ENCODE measurements at regions not wholly inside any gene's neighbourhood (a gene's known extent, or its start where the extent isn't known, plus 50 kb on each side); places are given as distances from the start of the nearest gene placed in this dataset.

DNA sequence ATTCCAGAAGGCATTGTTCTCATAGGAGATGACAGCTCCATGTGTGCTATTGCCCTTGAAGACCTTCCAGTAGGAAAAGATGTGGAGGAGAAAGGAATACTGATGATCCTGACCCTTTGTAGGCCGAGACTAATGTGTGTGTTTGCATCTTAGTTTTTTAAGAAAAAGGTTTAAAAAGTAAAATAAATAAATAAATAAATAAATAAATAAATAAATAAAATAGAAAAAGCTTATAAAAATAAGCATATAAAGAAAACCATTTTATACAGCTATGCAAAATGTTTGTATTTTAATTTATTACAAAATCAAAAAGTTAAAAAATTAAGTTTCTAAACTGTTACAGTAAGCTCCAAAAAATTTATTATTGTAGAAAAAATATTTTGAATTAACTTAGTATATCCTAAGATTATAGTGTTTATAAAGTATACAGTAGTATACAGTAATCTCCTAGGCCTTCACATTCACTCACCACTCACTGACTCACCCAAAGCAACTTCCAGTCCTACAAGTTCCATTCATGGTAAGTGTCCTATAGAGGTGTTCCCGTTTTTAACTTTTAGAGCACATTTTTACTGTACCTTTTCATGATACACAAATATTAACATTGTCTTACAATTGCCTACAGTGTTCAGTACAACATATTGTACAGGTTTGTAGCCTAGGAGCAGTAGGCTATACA lies 435.2 kb upstream of the SEMA3A start:
- Histone ChIP-seq H2AFZ (ENCODE audit: low read length, unreplicated experiment) (no peak overlapping the region), H3K27me3 (ENCODE audit: insufficient read depth, low read length) (no peaks in the 10 kb centered on the region), H3K36me3 (ENCODE audit: insufficient read depth, low read length) (no peaks in the 10 kb centered on the region), H3K4me3 (ENCODE audit: low read depth, low read length) (no peak overlapping the region), H3K4me1 (ENCODE audit: control insufficient read depth, insufficient read depth, low read length, unreplicated experiment) (no peaks in the 10 kb centered on the region), H3K27ac (ENCODE audit: low read depth, low read length) (no peak overlapping the region), H3K79me2 (ENCODE audit: control insufficient read depth, insufficient read depth, low read length, unreplicated experiment) (no peaks in the 10 kb centered on the region)

DNA sequence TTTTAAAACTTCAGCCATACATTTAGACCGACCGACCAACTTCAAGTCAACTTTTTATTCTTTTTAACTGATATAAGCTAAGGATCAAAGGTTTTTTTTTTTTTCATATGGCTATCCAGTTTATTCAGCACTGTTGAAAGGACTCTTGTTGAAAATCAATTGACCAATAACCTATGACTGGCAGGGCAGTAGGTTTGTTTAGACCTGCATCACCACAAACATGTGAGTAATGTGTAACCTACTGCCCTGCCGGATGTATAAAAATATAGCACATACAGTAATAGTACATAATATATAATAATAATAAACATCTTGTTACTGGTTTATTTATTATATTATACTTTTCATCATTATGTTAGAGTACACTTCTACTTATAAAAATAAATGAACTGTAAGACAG lies 434.6 kb upstream of the SEMA3A start:
- Histone ChIP-seq H3K36me3 (ENCODE audit: insufficient read depth, low read length) (no peaks in the 10 kb centered on the region), H3K27me3 (ENCODE audit: insufficient read depth, low read length) (no peaks in the 10 kb centered on the region), H3K27ac (ENCODE audit: low read depth, low read length) (no peak overlapping the region), H3K79me2 (ENCODE audit: control insufficient read depth, insufficient read depth, low read length, unreplicated experiment) (no peaks in the 10 kb centered on the region), H3K4me1 (ENCODE audit: control insufficient read depth, insufficient read depth, low read length, unreplicated experiment) (no peaks in the 10 kb centered on the region), H3K4me3 (ENCODE audit: low read depth, low read length) (no peak overlapping the region), H2AFZ (ENCODE audit: low read length, unreplicated experiment) (no peak overlapping the region)

DNA sequence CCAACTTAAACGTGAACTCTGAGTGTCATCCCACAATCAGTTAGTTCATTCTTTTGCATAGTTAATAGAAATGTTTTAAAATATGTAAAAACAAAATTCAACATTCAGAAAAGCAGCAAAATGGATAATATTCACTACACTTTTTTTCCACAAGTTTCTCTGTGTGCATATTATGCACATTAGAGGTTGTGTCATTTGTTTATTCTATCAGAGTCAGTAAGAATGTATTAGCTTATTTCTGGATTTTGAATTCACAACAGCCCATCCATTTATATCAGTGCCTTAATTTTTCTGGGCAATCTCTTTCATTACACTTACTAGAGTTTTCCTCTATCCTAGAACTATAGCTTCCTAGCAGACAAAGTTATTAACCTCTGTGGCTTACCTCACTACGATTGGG lies 432.7 kb upstream of the SEMA3A start:
- Histone ChIP-seq H3K79me2 (ENCODE audit: control insufficient read depth, insufficient read depth, low read length, unreplicated experiment) (no peaks in the 10 kb centered on the region), H3K4me3 (ENCODE audit: low read depth, low read length) (no peak overlapping the region), H3K27me3 (ENCODE audit: insufficient read depth, low read length) (no peaks in the 10 kb centered on the region), H3K4me1 (ENCODE audit: control insufficient read depth, insufficient read depth, low read length, unreplicated experiment) (no peaks in the 10 kb centered on the region), H3K27ac (ENCODE audit: low read depth, low read length) (no peak overlapping the region), H3K36me3 (ENCODE audit: insufficient read depth, low read length) (no peaks in the 10 kb centered on the region), H2AFZ (ENCODE audit: low read length, unreplicated experiment) (peak overlapping the region; percentile 26)

DNA sequence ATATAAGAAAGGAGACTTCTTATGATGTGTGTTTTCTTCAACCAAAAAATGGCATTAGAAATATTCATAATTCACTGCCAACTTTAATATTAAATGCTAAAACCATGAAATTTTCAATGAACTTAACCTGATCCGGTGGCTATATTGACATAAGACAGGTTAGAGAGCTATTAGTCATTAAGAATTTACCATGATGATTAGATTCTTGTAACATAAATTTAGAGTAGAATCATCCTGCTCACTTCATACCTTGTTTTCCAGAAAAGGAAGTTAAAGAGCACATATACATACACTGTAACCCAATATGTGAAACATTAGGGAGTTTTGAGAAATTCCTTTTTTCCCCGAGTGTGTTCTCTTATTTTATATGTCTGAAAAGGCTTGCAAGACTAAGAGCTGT lies 430.3 kb upstream of the SEMA3A start:
- no peaks in the 10 kb centered on the region for H3K27me3 ChIP-seq (ENCODE audit: insufficient read depth, low read length)
- no peaks in the 10 kb centered on the region for H3K36me3 ChIP-seq (ENCODE audit: insufficient read depth, low read length)
- no peaks in the 10 kb centered on the region for H3K79me2 ChIP-seq (ENCODE audit: control insufficient read depth, insufficient read depth, low read length, unreplicated experiment)
- H2AFZ ChIP-seq (ENCODE audit: low read length, unreplicated experiment), result no peak overlapping the region
- no peak overlapping the region for H3K27ac ChIP-seq (ENCODE audit: low read depth, low read length)
- H3K4me1 ChIP-seq (ENCODE audit: control insufficient read depth, insufficient read depth, low read length, unreplicated experiment), result no peaks in the 10 kb centered on the region
- H3K4me3 ChIP-seq (ENCODE audit: low read depth, low read length), result no peak overlapping the region

DNA sequence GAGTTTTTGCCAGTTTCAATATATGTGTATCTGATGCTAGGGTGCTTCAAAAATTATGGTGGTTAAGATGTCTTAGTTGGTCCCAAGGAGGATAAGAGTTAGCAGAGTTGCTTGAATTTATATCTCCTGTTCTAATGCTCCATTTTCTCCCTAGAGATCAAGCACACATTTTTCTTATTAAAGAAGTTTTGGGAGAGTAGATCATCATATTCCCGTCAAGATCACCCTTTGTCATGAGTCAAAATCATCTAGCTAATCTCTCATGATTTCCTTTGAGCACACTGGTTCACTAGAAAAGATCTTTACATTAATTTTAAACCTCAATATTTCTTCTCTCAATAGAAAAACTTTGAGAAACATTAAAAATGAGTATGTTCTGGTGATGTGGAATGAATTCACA lies 429.9 kb upstream of the SEMA3A start:
- Histone ChIP-seq H3K27ac (ENCODE audit: low read depth, low read length) (no peak overlapping the region), H3K79me2 (ENCODE audit: control insufficient read depth, insufficient read depth, low read length, unreplicated experiment) (no peaks in the 10 kb centered on the region), H3K36me3 (ENCODE audit: insufficient read depth, low read length) (no peaks in the 10 kb centered on the region), H3K27me3 (ENCODE audit: insufficient read depth, low read length) (no peaks in the 10 kb centered on the region), H3K4me3 (ENCODE audit: low read depth, low read length) (no peak overlapping the region), H3K4me1 (ENCODE audit: control insufficient read depth, insufficient read depth, low read length, unreplicated experiment) (no peaks in the 10 kb centered on the region), H2AFZ (ENCODE audit: low read length, unreplicated experiment) (no peak overlapping the region)

DNA sequence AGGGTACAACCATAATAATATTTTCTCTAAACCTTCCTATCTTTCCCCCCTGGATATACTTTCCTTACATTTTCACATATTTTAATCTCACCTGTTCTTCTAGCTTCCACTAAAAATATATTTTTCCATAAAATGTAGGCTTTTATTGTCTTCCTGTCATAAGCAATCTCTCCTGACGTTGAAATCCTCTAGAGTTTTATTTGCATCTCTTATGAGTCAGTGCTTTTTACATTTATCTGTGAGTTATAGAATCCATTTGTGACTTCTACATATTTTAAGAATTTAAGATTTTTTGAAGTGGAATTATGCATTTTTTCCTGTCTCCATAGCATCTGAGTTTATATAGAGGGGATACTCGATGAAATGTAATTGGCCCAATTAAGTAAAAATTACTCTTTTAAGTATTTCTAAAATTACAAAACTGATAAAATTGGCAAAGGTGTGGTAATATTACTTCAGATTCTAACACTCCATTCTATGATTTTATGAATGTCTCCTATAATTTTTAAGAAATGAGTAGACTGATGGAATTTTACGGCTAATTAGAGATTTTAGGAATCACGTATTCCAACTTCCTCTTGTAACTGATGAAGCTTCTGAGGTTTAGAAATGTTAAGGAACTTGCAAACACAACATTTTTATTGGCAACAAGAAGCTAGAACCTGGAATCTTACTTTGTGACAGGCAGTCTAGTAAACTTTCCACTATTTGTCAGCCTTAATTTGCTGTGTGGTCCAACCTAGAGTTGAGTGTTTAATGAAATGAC lies 422.9 kb upstream of the SEMA3A start:
- Histone ChIP-seq H3K79me2 (ENCODE audit: control insufficient read depth, insufficient read depth, low read length, unreplicated experiment) (no peaks in the 10 kb centered on the region), H3K36me3 (ENCODE audit: insufficient read depth, low read length) (no peaks in the 10 kb centered on the region), H3K4me1 (ENCODE audit: control insufficient read depth, insufficient read depth, low read length, unreplicated experiment) (peaks cover 12% of the 10 kb centered on the region), H2AFZ (ENCODE audit: low read length, unreplicated experiment) (peak overlapping the region; percentile 37), H3K4me3 (ENCODE audit: low read depth, low read length) (no peak overlapping the region), H3K27ac (ENCODE audit: low read depth, low read length) (no peak overlapping the region), H3K27me3 (ENCODE audit: insufficient read depth, low read length) (no peaks in the 10 kb centered on the region)

DNA sequence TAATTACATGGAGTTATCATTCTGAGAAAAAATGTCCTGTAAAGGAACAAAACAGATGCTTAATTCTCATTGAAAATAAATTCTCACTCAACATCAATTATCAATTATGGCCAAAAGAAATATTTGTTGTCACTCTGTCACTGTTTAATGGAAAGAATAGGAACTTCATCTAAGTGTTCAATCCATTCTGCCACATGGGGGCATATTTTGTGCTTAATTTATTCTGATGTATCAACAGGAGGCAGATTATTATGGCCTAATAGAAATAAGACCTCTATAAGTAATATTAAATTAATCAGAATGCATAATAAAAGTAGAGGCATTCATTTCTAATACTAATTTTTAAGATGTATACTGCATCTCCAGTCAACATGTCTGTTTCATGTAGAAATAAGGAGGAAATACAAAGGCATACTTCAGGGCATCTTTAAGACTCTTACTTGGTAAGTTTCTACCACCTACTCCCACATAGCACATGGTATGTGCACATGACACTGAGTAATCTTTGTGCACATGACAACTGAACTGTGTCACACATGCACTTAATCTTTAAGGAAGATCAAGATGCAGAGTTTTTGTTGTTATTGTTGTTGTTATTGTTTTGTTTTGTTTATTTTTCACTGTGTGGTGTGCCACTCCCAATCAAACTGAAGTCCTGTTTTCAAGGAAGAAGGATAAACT lies 420.4 kb upstream of the SEMA3A start:
- Histone ChIP-seq H3K79me2 (ENCODE audit: control insufficient read depth, insufficient read depth, low read length, unreplicated experiment) (no peaks in the 10 kb centered on the region), H2AFZ (ENCODE audit: low read length, unreplicated experiment) (peak overlapping the region; percentile 85), H3K36me3 (ENCODE audit: insufficient read depth, low read length) (no peaks in the 10 kb centered on the region), H3K27me3 (ENCODE audit: insufficient read depth, low read length) (no peaks in the 10 kb centered on the region), H3K4me3 (ENCODE audit: low read depth, low read length) (no peak overlapping the region), H3K27ac (ENCODE audit: low read depth, low read length) (no peak overlapping the region), H3K4me1 (ENCODE audit: control insufficient read depth, insufficient read depth, low read length, unreplicated experiment) (peaks cover 12% of the 10 kb centered on the region)

DNA sequence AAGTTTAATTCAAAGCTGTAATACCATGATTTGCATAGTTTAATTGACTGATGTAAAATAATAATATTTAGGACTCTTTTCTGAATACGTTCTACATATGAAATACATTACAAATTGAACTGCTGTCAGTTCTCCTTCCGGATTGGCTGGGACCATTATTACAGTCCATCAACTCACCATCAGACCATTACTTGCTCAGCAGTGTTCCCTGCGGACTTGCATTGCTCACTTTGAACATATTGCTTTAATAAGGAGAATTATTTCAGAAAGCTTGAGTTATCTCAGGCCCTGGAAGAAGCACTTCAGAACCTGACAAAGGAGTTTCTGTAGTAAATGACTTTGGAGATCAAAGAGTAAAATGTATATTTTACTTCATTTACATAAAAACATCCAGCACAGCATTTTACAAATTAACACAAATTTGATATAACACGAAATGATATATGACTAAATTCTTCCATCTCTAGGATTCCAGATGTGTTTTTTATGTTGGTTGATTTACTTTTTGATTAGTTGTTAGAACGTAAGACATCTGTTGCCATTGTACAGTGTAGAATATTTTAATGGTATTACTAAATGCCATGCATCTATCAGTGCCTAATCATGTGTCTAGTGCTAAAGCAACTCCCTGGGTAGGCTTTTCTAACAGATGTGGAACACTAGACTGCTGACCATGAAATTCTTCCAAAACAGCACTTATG lies 418.5 kb upstream of the SEMA3A start:
- H3K4me1 ChIP-seq (ENCODE audit: control insufficient read depth, insufficient read depth, low read length, unreplicated experiment), result peaks cover 12% of the 10 kb centered on the region
- H3K79me2 ChIP-seq (ENCODE audit: control insufficient read depth, insufficient read depth, low read length, unreplicated experiment), result no peaks in the 10 kb centered on the region
- H3K27ac ChIP-seq (ENCODE audit: low read depth, low read length), result no peak overlapping the region
- H2AFZ ChIP-seq (ENCODE audit: low read length, unreplicated experiment), result no peak overlapping the region
- no peaks in the 10 kb centered on the region for H3K27me3 ChIP-seq (ENCODE audit: insufficient read depth, low read length)
- no peaks in the 10 kb centered on the region for H3K36me3 ChIP-seq (ENCODE audit: insufficient read depth, low read length)
- no peak overlapping the region for H3K4me3 ChIP-seq (ENCODE audit: low read depth, low read length)

DNA sequence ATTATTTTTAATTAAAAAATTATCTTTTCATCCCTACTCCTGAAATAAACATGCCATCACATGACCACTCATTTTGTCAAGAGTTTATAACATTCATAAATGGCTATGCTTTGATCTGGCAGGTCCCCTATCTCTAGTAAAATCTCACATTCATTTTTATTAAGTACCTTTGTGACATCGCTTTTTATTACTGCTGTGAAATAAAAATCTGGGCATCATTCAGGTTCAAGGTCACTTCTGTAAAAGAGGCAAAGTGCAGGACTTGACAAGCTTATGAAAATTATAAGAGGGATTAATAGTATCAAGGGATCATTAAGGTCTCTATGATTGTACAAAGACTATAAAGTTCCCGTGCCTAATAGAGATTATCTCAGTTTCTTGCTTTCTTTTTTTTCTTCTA lies 416.8 kb upstream of the SEMA3A start:
- no peak overlapping the region for H3K27ac ChIP-seq (ENCODE audit: low read depth, low read length)
- H3K36me3 ChIP-seq (ENCODE audit: insufficient read depth, low read length), result no peaks in the 10 kb centered on the region
- H3K4me1 ChIP-seq (ENCODE audit: control insufficient read depth, insufficient read depth, low read length, unreplicated experiment), result peaks cover 12% of the 10 kb centered on the region
- H3K79me2 ChIP-seq (ENCODE audit: control insufficient read depth, insufficient read depth, low read length, unreplicated experiment), result no peaks in the 10 kb centered on the region
- no peak overlapping the region for H2AFZ ChIP-seq (ENCODE audit: low read length, unreplicated experiment)
- H3K4me3 ChIP-seq (ENCODE audit: low read depth, low read length), result no peak overlapping the region
- no peaks in the 10 kb centered on the region for H3K27me3 ChIP-seq (ENCODE audit: insufficient read depth, low read length)

DNA sequence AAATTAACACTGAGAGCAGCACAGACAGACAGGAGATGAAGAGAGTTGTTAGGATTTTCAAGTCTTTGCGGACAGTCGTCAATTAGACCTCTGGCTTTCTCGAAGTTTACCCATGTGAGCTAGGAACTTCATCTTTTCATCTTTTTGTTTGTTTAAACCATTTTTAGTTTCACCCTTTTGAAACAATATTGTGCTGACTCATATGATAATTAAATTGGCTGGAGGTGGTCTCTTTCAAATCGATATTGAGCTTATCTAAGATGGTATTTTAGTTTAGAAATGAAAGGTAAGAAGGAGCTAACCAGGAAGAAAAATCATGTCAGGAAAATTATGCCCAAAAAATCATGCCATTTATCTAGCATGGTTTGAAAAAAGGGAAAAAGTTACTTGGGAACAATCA lies 415.8 kb upstream of the SEMA3A start:
- Histone ChIP-seq H3K27me3 (ENCODE audit: insufficient read depth, low read length) (no peaks in the 10 kb centered on the region), H3K4me1 (ENCODE audit: control insufficient read depth, insufficient read depth, low read length, unreplicated experiment) (peaks cover 11% of the 10 kb centered on the region), H3K36me3 (ENCODE audit: insufficient read depth, low read length) (no peaks in the 10 kb centered on the region), H2AFZ (ENCODE audit: low read length, unreplicated experiment) (peak overlapping the region; percentile 3), H3K4me3 (ENCODE audit: low read depth, low read length) (no peak overlapping the region), H3K79me2 (ENCODE audit: control insufficient read depth, insufficient read depth, low read length, unreplicated experiment) (no peaks in the 10 kb centered on the region), H3K27ac (ENCODE audit: low read depth, low read length) (no peak overlapping the region)
